Skeletal muscle satellite cell (primary cell): ENCODE measurements at regions not wholly inside any gene's neighbourhood (a gene's known extent, or its start where the extent isn't known, plus 50 kb on each side); places are given as distances from the start of the nearest gene placed in this dataset.

Experiments
- H3K27me3 ChIP-seq: 2 replicates; pipeline ENCODE4 v1.7.0; 2013; ENCODE audit warnings: low read length; ENCODE audit not compliant: control insufficient read depth, insufficient read depth
- H3K36me3 ChIP-seq: 2 replicates; pipeline ENCODE4 v1.7.0; 2013; ENCODE audit warnings: mild to moderate bottlenecking, control low read depth, low read length; ENCODE audit not compliant: insufficient read depth
- H3K4me1 ChIP-seq: 2 replicates; pipeline ENCODE4 v1.7.0; 2013; ENCODE audit warnings: low read length; ENCODE audit not compliant: control insufficient read depth, insufficient read depth
- H3K4me2 ChIP-seq: 2 replicates; pipeline ENCODE4 v1.7.0; 2013; ENCODE audit warnings: mild to moderate bottlenecking, low read length
- H3K4me3 ChIP-seq: 2 replicates; pipeline ENCODE4 v1.7.0; 2013; ENCODE audit warnings: low read length
- H3K9ac ChIP-seq: 2 replicates; pipeline ENCODE4 v1.7.0; 2013; ENCODE audit warnings: mild to moderate bottlenecking, low read depth, low read length, moderate library complexity
- H3K9me3 ChIP-seq: replicated peaks from 2 replicates; pipeline ENCODE4 v1.7.0; 2013; ENCODE audit warnings: mild to moderate bottlenecking, control low read depth, low read length

GRCh38 chr9:97761056-97761598 is 64.0 kb upstream of the XPA start:
- Histone ChIP-seq H3K9me3 (no peaks in the 10 kb centered on the region), H3K9ac (no peak overlapping the region), H3K4me2 (no peak overlapping the region), H3K27me3 (peaks cover 62% of the 10 kb centered on the region), H3K36me3 (no peaks in the 10 kb centered on the region), H3K4me1 (no peaks in the 10 kb centered on the region), H3K4me3 (no peak overlapping the region)

- no peaks in the 10 kb centered on the region for H3K9me3 ChIP-seq
- H3K27me3 ChIP-seq: peaks cover 60% of the 10 kb centered on the region
- H3K9ac ChIP-seq: no peak overlapping the region
- no peak overlapping the region for H3K4me2 ChIP-seq
- H3K36me3 ChIP-seq: no peaks in the 10 kb centered on the region
- H3K4me1 ChIP-seq: no peaks in the 10 kb centered on the region
- H3K4me3 ChIP-seq: no peak overlapping the region
These were observed 64.7 kb upstream of the XPA start for GRCh38 chr9:97761879-97762278.

DNA sequence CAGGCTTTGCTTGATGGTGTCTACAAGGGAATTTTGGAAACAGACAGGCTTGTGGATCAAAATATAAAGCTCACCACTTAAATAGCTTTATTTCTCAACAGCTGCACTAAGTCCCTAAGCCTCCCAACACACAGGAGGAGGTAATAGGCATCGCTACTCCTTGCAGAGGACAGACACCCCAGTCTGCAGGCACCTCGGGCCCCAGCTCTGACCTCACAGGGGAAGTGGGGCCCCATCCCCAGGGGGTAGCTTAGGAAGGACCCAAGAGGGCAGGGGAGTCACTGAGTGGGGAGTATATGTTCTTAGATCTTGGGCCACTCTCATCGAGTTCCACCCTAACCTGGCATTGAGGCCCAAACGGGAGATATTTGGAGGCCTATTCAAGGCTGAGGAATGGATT is 66.7 kb upstream of the XPA start:
- Histone ChIP-seq H3K4me2 (no peak overlapping the region), H3K9me3 (no peaks in the 10 kb centered on the region), H3K4me1 (peaks cover 8% of the 10 kb centered on the region), H3K9ac (no peak overlapping the region), H3K27me3 (peaks cover 49% of the 10 kb centered on the region), H3K4me3 (no peak overlapping the region), H3K36me3 (no peaks in the 10 kb centered on the region)

DNA sequence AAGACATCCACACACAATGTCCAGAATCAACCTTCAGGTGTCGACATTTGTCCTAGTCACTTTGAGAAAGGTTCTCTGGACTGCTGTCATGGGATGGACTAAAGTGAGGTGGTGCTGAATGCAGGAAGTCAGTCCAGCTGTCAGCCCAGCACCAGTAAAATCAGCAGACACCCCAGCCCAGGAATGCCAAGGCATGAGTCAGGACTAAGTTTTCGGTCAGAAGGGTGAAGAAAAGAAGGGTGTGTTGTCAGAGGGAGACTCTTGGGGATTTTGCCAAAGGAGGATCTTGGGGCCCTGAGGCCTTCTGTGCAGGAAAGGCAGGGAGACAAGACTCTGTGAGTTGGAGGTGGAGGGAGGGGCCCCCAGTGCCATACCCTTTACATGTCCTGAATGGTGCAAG is 69.0 kb upstream of the XPA start:
- Histone ChIP-seq H3K9ac (no peak overlapping the region), H3K4me1 (peaks cover 11% of the 10 kb centered on the region), H3K9me3 (no peaks in the 10 kb centered on the region), H3K27me3 (peaks cover 45% of the 10 kb centered on the region), H3K4me3 (no peak overlapping the region), H3K4me2 (no peak overlapping the region), H3K36me3 (no peaks in the 10 kb centered on the region)

- peaks cover 11% of the 10 kb centered on the region for H3K4me1 ChIP-seq
- H3K27me3 ChIP-seq: peaks cover 45% of the 10 kb centered on the region
- no peaks in the 10 kb centered on the region for H3K36me3 ChIP-seq
These were observed 69.5 kb upstream of the XPA start for GRCh38 chr9:97766610-97767009.

GRCh38 chr9:97767891-97768290 is 70.8 kb upstream of the XPA start:
- H3K36me3 ChIP-seq: no peaks in the 10 kb centered on the region
- H3K4me3 ChIP-seq: no peak overlapping the region
- no peak overlapping the region for H3K9ac ChIP-seq
- peaks cover 11% of the 10 kb centered on the region for H3K4me1 ChIP-seq
- H3K4me2 ChIP-seq: no peak overlapping the region
- H3K27me3 ChIP-seq: peaks cover 38% of the 10 kb centered on the region
- no peaks in the 10 kb centered on the region for H3K9me3 ChIP-seq

More at GRCh38 chr9:97766610-97767009, 69.5 kb upstream of the XPA start:
- Histone ChIP-seq H3K9ac (no peak overlapping the region), H3K9me3 (no peaks in the 10 kb centered on the region), H3K4me2 (no peak overlapping the region), H3K4me3 (no peak overlapping the region)

DNA sequence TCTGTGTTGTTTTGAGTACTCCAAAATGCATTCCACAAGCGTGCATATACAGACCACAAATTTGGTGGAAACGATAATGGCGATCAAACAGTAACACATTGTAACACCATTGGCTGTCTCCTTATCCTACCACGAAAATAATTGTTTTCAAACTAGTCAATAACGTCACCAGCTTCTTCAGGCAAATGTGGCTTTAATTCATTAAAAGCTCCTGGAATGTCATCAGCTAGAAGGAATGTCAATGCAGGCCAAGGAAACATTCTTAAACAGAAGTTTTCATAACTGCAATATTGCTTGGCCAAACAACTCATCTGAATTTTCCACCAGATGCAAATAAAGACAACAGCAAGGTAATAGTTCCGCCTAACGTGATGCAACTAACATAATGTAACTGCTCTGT is 71.6 kb upstream of the XPA start:
- Histone ChIP-seq H3K4me2 (no peak overlapping the region), H3K4me1 (peaks cover 11% of the 10 kb centered on the region), H3K4me3 (no peak overlapping the region), H3K9ac (no peak overlapping the region), H3K9me3 (no peaks in the 10 kb centered on the region), H3K36me3 (no peaks in the 10 kb centered on the region), H3K27me3 (peaks cover 36% of the 10 kb centered on the region)

DNA sequence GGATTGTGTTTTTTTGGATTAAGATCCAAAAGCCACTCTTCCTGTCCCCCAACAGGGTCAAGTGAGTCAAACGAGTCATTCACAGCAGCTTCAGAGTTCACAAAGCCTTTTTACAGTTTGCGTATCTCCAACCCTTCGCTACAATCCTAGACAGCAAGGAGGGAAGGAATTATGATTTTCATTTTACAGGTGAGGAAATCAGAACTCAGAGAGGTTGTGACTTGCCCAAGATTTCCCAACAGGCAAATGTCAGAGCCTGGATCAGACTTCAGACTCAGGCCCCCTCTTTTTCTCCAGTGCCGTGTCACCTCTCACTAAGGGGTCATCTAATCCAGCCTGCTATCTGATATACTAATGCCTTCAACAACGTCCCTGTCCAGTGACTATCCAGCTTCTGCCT is 72.1 kb upstream of the XPA start:
- H3K9me3 ChIP-seq: no peaks in the 10 kb centered on the region

DNA sequence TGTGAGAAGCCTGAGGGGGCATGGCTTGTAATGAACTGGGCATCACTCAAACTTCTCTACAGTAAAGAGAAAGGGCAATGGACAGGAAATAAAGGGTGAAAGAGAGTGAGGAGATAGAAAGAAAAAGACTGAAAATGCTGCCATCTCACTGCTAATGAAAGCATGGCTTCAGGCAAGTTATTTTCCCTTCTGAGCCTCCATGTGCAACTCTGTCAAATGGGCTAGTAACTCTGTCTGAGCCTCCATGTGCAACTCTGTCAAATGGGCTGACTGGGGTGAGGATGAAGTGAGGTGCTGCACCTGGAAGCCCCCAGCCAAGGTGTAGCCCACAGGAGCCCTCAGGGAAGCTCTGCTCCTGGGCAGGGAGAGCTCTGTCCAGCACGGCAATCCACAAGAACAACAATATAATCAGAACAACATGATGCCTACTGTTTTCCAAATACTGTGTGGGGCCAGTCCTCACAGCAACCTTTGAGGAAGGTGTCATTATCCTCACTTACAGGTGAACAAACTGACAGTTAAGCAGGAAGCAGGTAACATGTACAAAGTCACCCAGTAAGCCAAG is 73.8 kb upstream of the XPA start:
- H3K4me3 ChIP-seq: no peak overlapping the region
- peaks cover 47% of the 10 kb centered on the region for H3K27me3 ChIP-seq

More for the DNA sequence above, 72.1 kb upstream of the XPA start:
- H3K27me3 ChIP-seq: peaks cover 37% of the 10 kb centered on the region
- H3K4me1 ChIP-seq: peaks cover 11% of the 10 kb centered on the region
- H3K36me3 ChIP-seq: no peaks in the 10 kb centered on the region
- H3K4me3 ChIP-seq: no peak overlapping the region
- no peak overlapping the region for H3K4me2 ChIP-seq
- H3K9ac ChIP-seq: no peak overlapping the region

GRCh38 chr9:97771641-97772040 is 74.5 kb upstream of the XPA start:
- H3K9ac ChIP-seq: no peak overlapping the region
- no peaks in the 10 kb centered on the region for H3K9me3 ChIP-seq
- no peaks in the 10 kb centered on the region for H3K36me3 ChIP-seq
- no peak overlapping the region for H3K4me3 ChIP-seq
- H3K27me3 ChIP-seq: peaks cover 47% of the 10 kb centered on the region
- no peak overlapping the region for H3K4me2 ChIP-seq
- H3K4me1 ChIP-seq: peaks cover 11% of the 10 kb centered on the region

More for the DNA sequence above, 73.8 kb upstream of the XPA start:
- Histone ChIP-seq H3K9me3 (no peaks in the 10 kb centered on the region), H3K9ac (no peak overlapping the region), H3K4me1 (peaks cover 11% of the 10 kb centered on the region), H3K36me3 (no peaks in the 10 kb centered on the region), H3K4me2 (no peak overlapping the region)

- Histone ChIP-seq H3K4me2 (no peak overlapping the region), H3K9ac (no peak overlapping the region), H3K9me3 (no peaks in the 10 kb centered on the region), H3K4me1 (peaks cover 11% of the 10 kb centered on the region), H3K4me3 (no peak overlapping the region), H3K27me3 (peaks cover 48% of the 10 kb centered on the region), H3K36me3 (no peaks in the 10 kb centered on the region)
These were observed 75.0 kb upstream of the XPA start for GRCh38 chr9:97772145-97772544.

- no peaks in the 10 kb centered on the region for H3K9me3 ChIP-seq
- no peak overlapping the region for H3K4me2 ChIP-seq
These were observed 76.0 kb upstream of the XPA start for GRCh38 chr9:97773091-97773490.

More at GRCh38 chr9:97773091-97773490, 76.0 kb upstream of the XPA start:
- Histone ChIP-seq H3K27me3 (peaks cover 49% of the 10 kb centered on the region), H3K4me3 (no peak overlapping the region), H3K36me3 (no peaks in the 10 kb centered on the region), H3K9ac (no peak overlapping the region), H3K4me1 (peaks cover 8% of the 10 kb centered on the region)
